VCaP (cell line): ENCODE measurements at regions not wholly inside any gene's neighbourhood (a gene's known extent, or its start where the extent isn't known, plus 50 kb on each side); places are given as distances from the start of the nearest gene placed in this dataset.

Experiments used
- H3K27ac ChIP-seq: fragments of 450-650 bp; 2 replicates; pipeline ENCODE4 v1.5.1; 2017
- CTCF ChIP-seq: fragments of 450-650 bp; conservative IDR thresholded peaks from 2 replicates; pipeline ENCODE4 v1.5.1; 2017; ENCODE audit warnings: mild to moderate bottlenecking, moderate library complexity

DNA sequence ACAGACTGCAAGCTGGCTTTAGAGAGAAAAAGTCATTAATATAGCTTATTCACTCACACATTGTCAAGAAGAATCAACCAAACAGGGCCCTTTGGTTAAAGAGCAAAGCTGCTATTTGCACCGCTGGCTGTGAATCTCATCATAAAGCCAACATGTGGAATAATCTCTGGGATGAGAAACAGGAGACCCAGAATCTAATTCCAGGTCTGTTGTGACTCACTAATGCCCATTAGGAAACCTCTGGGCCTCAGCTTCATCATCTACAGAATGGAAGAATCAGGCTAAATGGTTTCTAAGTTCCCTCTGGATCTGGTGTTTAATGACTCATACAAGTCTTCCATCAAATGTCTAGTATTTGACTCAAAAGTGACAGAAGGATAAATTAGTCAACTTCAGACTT lies 591.7 kb upstream of the DDX18 start:
- no peak overlapping the region for H3K27ac ChIP-seq
- no peak for TF ChIP-seq CTCF

GRCh38 chr2:117232305-117232704 lies 582.2 kb upstream of the DDX18 start:
- no peak for TF ChIP-seq CTCF
- H3K27ac ChIP-seq, result no peak overlapping the region

- no peak overlapping the region for H3K27ac ChIP-seq
- TF ChIP-seq CTCF, result no peak
Observed at GRCh38 chr2:117257362-117257761, 557.1 kb upstream of the DDX18 start.

DNA sequence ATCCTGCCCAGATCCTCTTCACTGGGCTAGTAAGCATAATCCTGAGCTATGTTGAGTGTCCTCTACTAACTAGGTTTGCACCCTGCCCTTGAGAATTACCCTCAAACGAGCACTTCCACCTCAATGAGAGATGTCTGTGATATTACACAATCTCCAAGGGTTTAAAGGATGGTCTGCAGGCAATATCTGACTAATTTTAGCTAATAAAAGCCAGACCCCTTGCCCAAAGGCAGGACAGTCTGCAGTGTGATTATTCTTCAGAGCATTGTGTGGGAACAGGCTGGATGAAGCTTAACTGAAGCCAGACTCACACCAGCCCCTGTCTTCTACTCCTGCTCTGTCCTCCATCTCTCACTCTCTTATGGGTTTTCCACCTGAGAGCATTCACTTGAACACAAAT lies 544.9 kb upstream of the DDX18 start:
- TF ChIP-seq CTCF, result no peak
- no peak overlapping the region for H3K27ac ChIP-seq

GRCh38 chr2:117271631-117272030 lies 542.9 kb upstream of the DDX18 start:
- no peak overlapping the region for H3K27ac ChIP-seq
- no peak for TF ChIP-seq CTCF

- no peak overlapping the region for H3K27ac ChIP-seq
Observed at GRCh38 chr2:117273009-117273671, 541.4 kb upstream of the DDX18 start.

GRCh38 chr2:117293012-117293411 lies 521.5 kb upstream of the DDX18 start:
- H3K27ac ChIP-seq, result no peak overlapping the region
- TF ChIP-seq CTCF, result no peak

More at GRCh38 chr2:117273009-117273671, 541.4 kb upstream of the DDX18 start:
- no peak for TF ChIP-seq CTCF
